NOMO-1 treated with dmso at 0.1 percent for 144 hours (cell line): ENCODE measurements at regions not wholly inside any gene's neighbourhood (a gene's known extent, or its start where the extent isn't known, plus 50 kb on each side); places are given as distances from the start of the nearest gene placed in this dataset.
"Not testable (repeated sequence)": the region's sequence is repeated elsewhere in the genome, so short reads cannot be mapped to it uniquely, and the experiment has no call there.

Experiments used
- DNase-seq: peaks from one replicate; lab custom pipeline; 2025; ENCODE audit not compliant: unreplicated experiment; lab: John Stamatoyannopoulos, UW

DNA sequence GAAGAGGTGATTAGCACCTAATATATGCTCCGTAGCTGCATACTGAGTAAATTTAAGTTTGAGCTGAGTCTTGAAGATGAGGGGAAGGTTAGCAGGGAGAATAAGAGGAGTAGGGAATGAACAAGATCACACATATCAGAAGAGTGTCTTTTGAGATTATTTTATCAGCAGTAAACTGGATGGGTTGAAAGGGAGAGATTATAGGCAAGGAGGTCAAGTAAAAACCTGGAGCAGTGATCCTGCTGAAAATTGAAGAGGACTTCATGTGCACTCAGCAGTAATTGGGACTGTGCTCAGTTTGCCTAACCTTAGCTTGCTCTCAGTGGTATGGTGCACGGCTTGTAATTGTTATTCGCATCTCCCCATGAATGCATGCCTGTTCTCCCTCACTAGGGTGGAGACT is 79.5 kb upstream of the PICALM start:
- DNase-seq: no peak

DNA sequence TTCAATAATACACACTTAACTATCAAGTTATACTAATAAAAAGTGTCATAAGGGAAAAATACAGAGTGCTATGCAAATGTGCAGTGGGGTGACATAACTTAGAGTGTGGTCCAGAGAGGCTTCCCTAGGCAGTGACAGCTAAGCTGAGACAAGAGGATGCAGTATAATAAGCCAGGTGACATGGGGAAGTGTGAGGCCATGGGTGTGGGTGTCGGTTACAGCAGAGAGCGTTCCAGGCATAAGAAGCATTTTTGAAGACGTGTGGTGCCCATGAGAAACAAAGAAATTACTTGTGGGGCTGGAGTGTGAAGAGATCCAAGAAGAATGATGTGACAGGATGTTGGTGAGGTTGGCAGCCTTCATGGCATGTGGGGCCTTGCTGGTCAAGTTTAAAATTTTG is 78.1 kb upstream of the PICALM start:
- no peak for DNase-seq

DNA sequence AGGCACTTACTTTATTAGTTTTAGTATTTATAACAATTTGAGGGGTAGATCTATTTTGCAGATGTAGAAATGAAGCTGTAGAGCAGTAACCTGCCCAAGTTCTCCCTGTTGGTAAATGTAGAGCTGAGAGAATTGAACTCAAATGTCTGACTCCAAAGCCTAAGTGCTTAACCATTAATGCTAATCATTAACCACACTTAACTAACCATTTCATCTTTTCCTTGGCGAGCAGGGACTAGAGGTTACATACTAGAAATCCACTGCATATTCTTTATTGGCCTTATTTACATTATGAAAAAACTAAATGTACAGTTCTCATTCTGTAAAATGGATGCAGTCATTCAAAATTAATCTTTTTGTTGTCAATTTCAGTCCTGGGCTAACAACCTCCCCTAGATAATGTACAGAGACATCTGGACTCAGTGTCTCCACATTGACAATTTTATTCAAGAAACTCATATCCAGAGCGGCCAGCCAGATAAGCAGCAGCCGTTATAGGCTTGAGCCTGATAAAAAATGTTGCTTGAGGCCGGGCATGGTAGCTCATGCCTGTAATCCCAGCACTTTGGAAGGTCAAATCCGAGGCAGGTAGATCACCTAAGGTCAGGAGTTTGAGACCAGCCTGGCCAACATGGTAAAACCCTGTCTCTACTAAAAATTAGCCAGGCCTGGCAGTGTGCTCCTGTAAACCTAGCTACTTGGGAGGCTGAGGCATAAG is 76.7 kb upstream of the PICALM start:
- no peak for DNase-seq

DNA sequence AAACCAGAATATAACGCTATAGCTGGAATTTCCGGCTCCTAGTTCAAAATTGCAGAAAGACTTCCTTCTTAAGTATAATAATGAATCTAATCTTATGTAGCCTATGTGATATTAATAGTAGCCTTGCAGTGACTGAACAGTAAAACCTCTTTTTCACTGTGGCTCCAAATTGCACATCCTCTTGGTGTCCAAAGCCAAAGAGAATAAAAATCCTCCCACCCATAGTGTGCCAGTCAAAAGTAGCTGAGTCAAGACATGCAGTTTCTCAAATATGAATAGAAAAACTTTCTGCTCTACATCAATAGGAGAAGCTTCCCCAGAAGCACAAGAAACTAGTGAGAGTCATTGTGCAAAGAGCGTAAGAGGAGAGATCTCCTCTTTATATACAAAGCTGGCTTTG is 76.0 kb upstream of the PICALM start:
- DNase-seq: no peak

DNA sequence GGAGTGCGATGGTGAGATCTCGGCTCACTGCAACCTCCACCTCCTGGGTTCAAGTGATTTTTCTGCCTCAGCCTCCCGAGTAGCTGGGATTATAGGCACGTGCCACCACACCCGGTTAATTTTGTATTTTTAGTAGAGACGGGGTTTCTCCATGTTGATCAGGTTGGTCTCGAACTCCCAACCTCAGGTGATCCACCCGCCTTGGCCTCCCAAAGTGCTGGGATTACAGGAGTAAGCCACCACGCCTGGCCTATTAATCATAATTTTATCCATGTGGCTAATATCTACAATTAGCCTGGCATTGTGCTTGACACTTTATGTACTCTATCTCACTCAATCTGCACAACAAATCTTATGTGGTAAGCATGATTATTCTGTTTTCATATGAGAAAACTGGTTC is 75.2 kb upstream of the PICALM start:
- DNase-seq: not testable (repeated sequence)

DNA sequence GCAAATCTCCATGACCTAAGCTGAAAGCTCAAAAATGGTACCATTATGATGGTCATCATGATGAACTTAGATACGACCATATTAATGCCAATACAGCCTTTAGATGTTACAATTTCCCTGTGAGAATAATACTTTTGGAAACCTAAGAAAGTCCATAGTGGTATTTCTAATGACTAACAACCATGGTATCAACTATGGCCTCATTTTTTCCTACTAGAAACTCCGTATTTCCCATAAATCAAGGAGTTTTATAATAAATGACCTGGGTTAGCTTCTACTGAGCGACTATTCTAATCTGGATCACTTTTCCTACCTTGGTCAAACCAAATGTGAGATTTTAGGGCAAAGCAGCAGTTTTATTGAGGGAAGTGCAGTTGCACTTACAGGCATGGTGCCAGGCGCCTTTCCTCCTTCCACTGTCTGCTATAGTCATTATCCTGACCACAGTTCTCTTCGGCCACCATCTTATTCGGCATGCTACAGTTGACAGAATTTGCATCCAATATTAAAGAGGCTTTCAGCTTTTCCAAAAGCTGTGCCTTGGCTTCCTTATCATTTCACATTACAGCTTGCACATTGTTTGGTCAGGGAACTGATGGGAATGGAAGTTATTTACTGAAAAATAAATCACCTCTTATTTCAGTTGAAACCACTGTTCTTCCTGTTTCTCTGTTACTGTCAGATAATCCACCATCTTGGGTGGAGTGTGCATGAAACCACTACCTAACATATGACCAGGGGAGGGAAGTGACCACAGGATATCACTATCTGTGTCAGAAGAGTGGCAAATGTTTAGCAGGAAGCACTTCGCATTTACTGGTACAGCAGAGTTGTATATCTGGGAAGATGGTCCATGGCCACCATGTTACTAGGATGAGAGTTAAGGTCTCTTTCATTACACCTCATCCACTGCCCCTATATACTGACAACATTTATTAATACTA is 74.5 kb upstream of the PICALM start:
- DNase-seq: peak; percentile 48

DNA sequence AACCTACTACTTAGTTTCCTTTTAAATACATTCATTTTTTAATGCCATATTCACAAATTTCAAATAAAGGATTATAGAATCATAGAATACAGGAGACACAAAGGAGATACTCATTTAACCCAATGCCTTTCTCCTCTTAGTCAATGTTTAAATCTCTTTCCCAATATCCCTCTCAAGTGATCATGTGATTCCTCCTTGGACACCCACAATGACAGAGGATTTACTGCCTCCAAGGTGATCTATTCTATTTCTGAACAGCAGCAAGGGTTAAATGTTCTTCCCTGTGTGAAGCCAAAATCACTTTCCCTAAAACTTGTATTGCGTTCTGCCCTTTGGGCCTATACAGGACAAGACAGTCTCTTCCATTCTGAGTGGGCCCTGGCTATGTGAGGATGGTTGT is 73.3 kb upstream of the PICALM start:
- no peak for DNase-seq

DNA sequence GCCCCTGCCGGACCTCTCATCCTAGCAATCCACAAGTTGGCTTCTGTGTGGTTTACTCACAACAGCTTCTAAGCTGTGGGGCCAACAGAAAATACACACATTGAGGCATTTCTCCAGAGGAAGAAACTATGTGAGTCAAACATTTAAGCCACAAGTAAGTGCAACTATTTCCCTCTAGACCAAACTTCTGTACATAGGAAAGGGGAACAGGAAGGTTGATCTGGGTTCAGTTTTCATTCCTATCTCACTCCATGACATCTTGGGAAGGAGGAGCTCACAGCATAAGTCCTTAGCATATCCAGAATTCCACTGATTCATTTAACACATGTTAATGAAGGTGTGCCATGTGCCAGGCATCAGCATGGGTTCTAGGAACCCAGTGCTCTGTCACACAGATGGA is 72.8 kb upstream of the PICALM start:
- DNase-seq: no peak

DNA sequence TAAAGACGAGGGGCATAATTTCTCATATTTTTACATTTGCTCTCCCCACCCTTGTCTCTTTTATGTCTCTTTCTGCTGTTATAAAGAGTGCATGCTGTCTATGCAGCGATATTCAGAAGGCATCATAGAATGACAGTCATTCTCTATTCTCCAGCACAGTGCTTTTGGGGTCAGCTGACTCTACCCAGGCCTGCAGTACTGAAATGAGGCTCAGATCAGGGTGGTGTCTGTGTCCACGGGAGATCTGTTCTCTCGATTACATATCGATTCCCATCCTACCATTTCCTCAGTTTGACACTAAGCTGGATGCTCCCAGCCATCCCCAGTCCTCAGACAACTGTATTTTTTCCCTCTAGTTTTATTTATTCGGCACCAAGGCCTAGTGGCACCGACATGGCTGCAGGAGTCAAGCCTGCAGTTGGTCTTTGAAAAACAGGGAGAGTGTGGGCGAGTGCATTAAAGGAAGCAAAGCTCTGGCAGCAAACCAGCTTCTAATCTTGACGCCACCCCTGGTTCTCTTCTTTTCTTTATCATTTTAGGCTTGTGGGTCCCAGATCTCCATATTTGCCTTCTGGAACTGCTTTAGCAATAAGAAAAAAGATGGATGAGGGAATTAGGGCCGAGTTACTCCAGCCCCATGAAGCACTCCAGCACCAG is 71.6 kb upstream of the PICALM start:
- no peak for DNase-seq

DNA sequence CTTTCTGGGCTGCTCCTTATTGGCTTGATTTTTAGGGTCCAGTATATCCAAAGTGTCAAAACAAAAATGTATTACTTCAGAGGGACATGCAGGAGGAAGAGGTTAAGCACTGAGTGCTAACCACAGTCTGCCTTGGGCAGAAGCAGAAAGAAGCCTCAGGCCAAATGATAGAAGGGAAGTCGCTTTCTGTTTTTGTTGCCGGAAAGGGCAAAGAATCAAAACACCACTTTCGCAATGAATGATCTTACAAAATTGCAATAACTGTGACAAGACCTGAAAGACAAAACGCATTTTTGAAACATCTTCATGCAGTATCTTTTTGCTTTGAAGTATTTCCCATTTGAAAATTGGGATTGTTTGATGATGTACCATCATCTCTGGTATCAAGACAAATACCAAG is 70.1 kb upstream of the PICALM start:
- DNase-seq: peak; percentile 87

DNA sequence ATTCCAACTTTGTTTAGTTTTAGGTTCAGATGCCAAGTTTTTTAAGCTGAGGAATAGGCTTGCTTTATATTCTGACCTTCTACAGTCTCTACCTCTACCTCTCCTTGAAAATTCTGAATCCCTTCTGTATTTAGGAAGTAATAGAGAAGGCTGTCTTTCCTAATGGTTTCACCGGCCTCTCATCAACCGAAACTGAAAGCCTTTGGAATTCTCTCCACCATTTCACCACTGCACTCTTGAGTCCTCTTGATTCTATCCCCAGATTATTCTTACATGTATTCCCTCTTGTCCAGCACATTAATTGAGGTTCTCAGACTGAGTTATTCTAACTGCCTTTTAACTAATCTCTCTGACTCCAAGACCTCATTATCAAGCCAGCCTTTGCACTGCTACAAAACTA is 67.7 kb upstream of the PICALM start:
- DNase-seq: no peak

DNA sequence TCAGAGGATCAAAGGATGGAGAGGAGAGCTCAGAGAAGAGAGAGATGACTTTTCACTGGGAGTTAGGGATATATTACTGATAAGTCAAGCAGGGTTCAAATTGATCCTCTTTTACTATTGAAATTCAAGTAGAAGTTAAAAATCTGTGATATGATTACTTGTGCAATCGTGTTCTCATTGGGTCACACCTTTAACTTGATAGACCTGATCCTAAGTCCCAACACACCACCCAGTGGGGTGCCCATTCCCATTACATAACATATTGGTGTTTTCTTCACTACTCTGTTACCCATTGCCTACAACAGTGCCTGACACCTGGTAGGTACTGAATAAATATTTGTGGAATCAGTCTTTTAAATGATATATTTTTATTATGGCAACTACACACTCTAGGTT is 66.4 kb upstream of the PICALM start:
- no peak for DNase-seq

DNA sequence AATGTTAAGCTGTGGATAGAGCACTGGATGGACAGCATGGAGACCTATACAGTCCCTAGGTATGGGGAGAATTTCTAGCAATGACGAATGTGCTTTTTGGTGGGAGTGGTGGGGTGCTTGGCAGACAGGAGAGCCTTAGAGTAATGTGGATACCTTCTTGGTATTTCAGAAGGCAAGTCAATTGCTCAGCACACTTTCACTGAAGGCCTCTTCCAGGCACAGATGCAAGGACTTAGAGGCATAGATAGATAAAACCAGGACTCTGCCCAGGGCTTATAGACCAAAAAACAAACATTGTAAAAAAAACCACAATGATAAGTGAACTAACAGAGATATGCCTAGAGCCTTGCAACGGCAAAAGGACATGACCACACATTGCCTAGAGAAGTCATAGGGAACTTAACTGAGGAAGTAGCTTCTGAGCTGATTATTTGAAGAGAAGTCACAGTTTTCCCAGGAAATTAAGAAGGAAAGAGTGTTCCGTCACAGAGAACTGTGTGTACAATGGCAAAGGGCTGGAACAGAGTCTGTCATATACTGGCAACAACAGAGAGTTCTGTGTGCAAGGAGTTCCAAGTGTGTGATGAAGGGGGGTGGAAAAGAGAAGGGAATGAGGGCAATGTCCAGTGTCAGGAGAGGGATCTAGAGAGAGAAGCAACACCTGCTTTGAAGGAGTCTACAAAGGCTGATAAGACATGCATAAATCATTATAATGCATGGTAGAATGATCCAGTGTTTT is 65.9 kb upstream of the PICALM start:
- no peak for DNase-seq

DNA sequence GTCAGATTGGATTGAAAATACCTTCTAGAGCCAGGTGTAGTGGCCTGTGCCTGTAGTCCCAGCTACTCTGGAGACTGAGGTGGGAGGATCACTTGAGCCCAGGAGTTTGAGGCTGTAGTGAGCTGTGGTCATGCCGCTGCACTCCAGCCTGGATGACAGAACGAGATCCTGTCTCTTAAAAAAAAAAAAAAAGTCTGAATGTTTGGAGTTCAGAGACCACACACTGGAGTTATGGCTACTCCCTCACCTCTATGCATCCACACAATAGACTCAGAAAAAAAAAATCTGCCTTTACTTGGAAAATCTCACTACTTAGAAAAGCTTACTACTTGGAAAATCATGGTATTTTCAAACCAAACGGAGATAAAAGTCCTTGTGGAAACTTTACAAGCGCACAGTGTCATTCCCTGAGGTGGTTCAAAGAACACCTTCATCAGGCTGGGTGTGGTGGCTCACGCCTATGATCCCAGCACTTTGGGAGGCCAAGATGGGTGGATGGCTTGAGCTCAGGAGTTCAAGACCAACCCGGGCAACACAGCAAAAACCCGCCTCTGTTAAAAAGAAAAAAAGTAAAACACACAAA is 63.9 kb upstream of the PICALM start:
- no peak for DNase-seq

DNA sequence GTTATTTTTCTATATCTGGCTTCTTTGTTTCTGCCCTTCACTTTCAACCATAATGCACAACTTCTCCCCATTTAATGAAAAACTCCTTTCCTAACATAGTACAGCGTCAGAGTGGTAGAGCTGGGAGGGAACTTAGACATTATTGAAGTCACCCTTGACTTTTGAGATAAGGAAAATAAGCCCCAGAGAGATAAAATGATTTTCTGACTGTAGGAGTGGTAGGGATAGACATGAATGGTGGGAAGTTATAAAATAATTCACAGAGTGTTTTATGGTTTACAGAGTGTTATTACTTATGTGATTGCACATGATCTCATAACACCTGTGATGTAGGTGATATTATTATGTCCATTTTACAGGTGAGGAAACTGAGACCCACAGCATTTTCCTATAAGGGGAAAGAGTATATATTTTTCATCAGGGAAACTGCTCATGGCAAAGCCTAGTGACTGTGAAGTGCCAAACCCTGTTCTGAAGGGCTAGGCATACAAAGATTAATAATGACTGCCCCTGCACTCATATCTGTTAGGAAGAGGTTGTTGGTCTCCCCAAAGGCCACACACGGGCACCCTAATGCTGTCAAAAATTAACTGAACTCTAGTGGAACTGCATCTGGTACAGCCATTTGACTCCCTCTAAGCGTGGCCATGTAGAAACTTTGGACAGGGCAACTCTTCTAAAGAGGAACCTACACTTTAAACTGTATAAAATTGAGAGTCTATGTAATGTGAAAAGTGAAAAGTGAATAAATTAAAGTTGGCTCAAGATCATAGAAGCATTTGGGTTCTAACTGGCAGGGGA is 61.1 kb upstream of the PICALM start:
- DNase-seq: no peak

DNA sequence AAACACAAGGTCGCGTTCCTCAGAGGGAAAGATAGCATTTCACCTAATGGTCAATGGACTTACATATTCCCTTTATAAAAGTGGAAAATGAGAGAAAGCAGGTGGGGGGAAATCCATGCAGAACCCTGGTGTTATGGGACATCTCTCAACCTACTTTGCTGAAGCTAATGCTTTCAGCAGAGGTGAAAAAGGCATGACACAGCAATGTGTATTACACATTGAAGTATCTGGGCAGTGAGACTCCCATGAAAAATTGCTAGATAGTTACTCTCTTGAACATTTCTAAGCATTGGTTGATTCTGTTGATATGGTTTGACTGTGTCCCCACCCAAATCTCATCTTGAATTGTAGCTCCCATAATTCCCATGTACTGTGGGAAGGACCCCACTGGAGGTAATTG is 60.0 kb upstream of the PICALM start:
- DNase-seq: no peak

DNA sequence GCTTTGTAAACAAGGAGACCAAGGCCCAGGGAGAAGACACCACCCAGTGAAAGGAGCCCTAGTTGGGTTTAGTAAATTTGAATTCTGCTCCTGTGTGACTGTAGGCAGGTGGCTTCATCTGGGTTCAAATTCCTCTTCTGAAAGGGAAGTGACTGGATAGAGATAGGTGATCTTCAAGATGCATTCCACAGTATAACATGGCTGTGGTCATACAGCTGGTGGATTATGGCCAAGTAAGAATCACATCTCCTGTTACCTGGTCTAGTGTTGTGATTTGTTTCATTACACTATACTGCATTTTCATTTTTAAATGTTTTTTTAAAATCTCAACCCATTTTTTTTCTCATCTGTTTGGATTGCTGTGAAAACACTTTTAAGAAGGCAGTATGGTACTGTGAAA is 58.0 kb upstream of the PICALM start:
- DNase-seq: no peak

DNA sequence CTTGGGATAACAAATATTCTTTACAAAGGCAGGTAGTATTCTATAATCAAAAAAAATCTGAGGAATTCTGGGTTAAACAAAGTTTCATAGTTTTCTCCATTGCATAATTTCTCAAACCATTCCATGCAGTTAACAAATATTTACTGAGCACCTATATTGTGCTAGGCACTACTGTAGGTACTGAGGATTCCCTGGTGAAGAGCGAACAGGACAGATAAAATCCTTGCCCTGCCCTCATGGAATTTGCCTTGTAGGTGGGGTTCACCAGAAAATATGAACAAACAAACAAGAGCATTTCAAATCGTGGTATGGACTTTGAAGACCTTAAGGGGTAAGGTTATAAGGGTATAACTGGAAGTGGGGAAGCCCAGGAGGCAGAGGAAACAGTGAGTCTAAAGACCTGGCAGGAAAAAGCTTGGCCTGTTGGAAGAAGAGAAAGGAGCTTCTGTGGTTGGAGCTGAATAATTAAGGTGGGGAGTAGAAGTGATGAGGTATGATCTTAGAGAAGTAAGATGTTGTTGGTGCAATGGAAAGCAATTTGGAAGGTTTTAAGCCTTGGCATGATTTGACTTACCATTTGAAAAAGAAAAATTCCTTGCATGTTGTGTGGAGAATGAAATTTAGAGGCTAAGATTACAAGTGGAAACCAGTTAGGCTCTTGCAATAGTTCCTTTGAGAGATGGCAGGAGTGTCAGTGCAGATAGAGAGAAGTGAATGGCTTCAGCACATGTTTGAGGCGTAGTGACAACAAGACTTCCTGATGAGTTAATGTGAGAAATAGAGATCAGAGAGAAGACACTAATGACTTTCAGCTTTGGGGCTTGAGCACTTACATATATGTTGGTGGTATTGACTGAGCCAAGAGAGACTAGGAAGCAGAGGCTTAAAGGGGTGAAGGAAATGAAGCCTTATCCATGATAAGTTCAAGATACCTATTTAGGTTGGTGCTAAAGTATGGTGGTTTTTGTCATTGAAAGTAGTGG is 55.7 kb upstream of the PICALM start:
- DNase-seq: no peak

DNA sequence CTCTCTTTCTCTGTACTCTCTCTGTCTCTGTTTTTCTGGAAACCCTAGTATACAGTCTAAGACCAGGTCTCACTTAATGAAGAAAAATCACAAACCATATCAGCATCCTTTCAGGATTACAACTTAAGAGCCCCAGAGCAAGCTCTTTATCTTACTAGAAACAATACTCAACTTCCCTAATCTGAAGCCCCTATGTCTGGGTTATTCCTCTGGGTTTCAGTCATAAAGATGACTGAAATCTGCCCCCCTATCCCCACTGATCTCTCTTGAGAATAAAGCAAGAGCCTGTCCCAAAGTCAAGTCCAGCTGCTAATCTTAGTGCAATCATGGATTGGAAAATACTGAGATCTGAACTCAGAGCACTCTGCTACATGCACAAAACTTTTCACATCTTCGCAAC is 53.9 kb upstream of the PICALM start:
- DNase-seq: no peak
